HUES6 (cell line): ENCODE measurements at regions not wholly inside any gene's neighbourhood (a gene's known extent, or its start where the extent isn't known, plus 50 kb on each side); places are given as distances from the start of the nearest gene placed in this dataset.

ENCODE experiments used
- H3K27ac ChIP-seq: 2 replicates; pipeline ENCODE4 v1.7.0; 2013; ENCODE audit warnings: low read depth, mild to moderate bottlenecking, low read length, inconsistent platforms
- H3K27me3 ChIP-seq: 2 replicates; pipeline ENCODE4 v1.6.1; 2013; ENCODE audit warnings: low read length; ENCODE audit not compliant: control insufficient read depth, insufficient read depth
- H3K36me3 ChIP-seq: 2 replicates; pipeline ENCODE4 v1.6.1; 2013; ENCODE audit warnings: low read length; ENCODE audit not compliant: control insufficient read depth, insufficient read depth
- H3K4me1 ChIP-seq: 2 replicates; pipeline ENCODE4 v1.6.1; 2013; ENCODE audit warnings: low read length; ENCODE audit not compliant: control insufficient read depth, insufficient read depth
- H3K4me3 ChIP-seq: 2 replicates; pipeline ENCODE4 v1.5.1; 2013; ENCODE audit warnings: low read depth, low read length
- H3K9ac ChIP-seq: one replicate; pipeline ENCODE4 v1.6.1; 2013; ENCODE audit warnings: mild to moderate bottlenecking, low read length
- H3K9me3 ChIP-seq: 2 replicates; pipeline ENCODE4 v1.6.1; 2013; ENCODE audit warnings: low read depth, low read length; ENCODE audit not compliant: control insufficient read depth, insufficient read depth

GRCh38 chr2:171225302-171225980 lies 64.7 kb upstream of the TLK1 start:
- Histone ChIP-seq H3K36me3 (no peaks in the 10 kb centered on the region), H3K27ac (no peak overlapping the region), H3K4me3 (no peak overlapping the region)

GRCh38 chr2:171217330-171217729 lies 56.6 kb upstream of the TLK1 start:
- Histone ChIP-seq H3K36me3 (no peaks in the 10 kb centered on the region), H3K4me3 (no peak overlapping the region), H3K9me3 (peaks cover 17% of the 10 kb centered on the region), H3K27me3 (no peaks in the 10 kb centered on the region), H3K27ac (no peak overlapping the region), H3K4me1 (peaks cover 29% of the 10 kb centered on the region), H3K9ac (no peak overlapping the region)

More at GRCh38 chr2:171225302-171225980, 64.7 kb upstream of the TLK1 start:
- Histone ChIP-seq H3K4me1 (no peaks in the 10 kb centered on the region), H3K9me3 (peaks cover under 1% of the 10 kb centered on the region; the same call in 1 of the 2 replicates), H3K9ac (no peak overlapping the region), H3K27me3 (no peaks in the 10 kb centered on the region)

- Histone ChIP-seq H3K9me3 (peaks cover 17% of the 10 kb centered on the region), H3K27me3 (no peaks in the 10 kb centered on the region), H3K27ac (no peak overlapping the region), H3K36me3 (no peaks in the 10 kb centered on the region), H3K9ac (no peak overlapping the region), H3K4me3 (no peak overlapping the region), H3K4me1 (peaks cover 31% of the 10 kb centered on the region)
Measured at GRCh38 chr2:171216631-171217030, 55.9 kb upstream of the TLK1 start.

GRCh38 chr2:171214093-171214492 lies 53.4 kb upstream of the TLK1 start:
- peaks cover 11% of the 10 kb centered on the region for H3K9me3 ChIP-seq
- H3K9ac ChIP-seq, result no peak overlapping the region
- H3K27me3 ChIP-seq, result no peaks in the 10 kb centered on the region
- H3K4me3 ChIP-seq, result no peak overlapping the region
- peaks cover 43% of the 10 kb centered on the region for H3K4me1 ChIP-seq
- H3K27ac ChIP-seq, result no peak overlapping the region
- no peaks in the 10 kb centered on the region for H3K36me3 ChIP-seq

- peaks cover 7% of the 10 kb centered on the region; the same call in 1 of the 2 replicates for H3K9me3 ChIP-seq
- no peak overlapping the region for H3K4me3 ChIP-seq
- no peaks in the 10 kb centered on the region for H3K36me3 ChIP-seq
- H3K4me1 ChIP-seq, result peaks cover 30% of the 10 kb centered on the region
- no peak overlapping the region for H3K9ac ChIP-seq
- no peaks in the 10 kb centered on the region for H3K27me3 ChIP-seq
- no peak overlapping the region for H3K27ac ChIP-seq
Measured at GRCh38 chr2:171210864-171211431, 50.3 kb upstream of the TLK1 start.
